ENCODE measurements at regions not wholly inside any gene's neighbourhood (a gene's known extent, or its start where the extent isn't known, plus 50 kb on each side); places are given as distances from the start of the nearest gene placed in this dataset.

- TF ChIP-seq CTCF (conservative IDR thresholded peaks at IDR 0.05; ENCODE audit: low read depth, low read length) (no peak), EZH2 (IDR thresholded peaks at IDR 0.05; ENCODE audit: low read length, unreplicated experiment) (no peak), EZH2phosphoT487 (IDR thresholded peaks at IDR 0.05; ENCODE audit: borderline replicate concordance, low read length) (no peak)
These were observed 546.8 kb downstream of the RWDD3 start for GRCh38 chr1:95780836-95781235.
